HuH-7 (cell line): ENCODE measurements at regions not wholly inside any gene's neighbourhood (a gene's known extent, or its start where the extent isn't known, plus 50 kb on each side); places are given as distances from the start of the nearest gene placed in this dataset.

Source experiments
- DNase-seq: peaks from one replicate; pipeline ENCODE4 v3.0.0; 2011; ENCODE audit warnings: low spot score

- DNase-seq = no peak
Observed at GRCh38 chr1:195562074-195562473, 1046.2 kb downstream of the KCNT2 start.

GRCh38 chr1:195550071-195550862, 1058.0 kb downstream of the KCNT2 start:
- no peak for DNase-seq

GRCh38 chr1:195530961-195531360, 1077.3 kb downstream of the KCNT2 start:
- DNase-seq = no peak

- no peak for DNase-seq
Observed at GRCh38 chr1:195529881-195530280, 1078.4 kb downstream of the KCNT2 start.

- no peak for DNase-seq
Observed at GRCh38 chr1:195520757-195521156, 1087.5 kb downstream of the KCNT2 start.

- DNase-seq = no peak
Observed at GRCh38 chr1:195516036-195516435, 1092.2 kb downstream of the KCNT2 start.

GRCh38 chr1:195511501-195511900, 1096.7 kb downstream of the KCNT2 start:
- DNase-seq = no peak

- no peak for DNase-seq
Observed at GRCh38 chr1:195501118-195501517, 1107.1 kb downstream of the KCNT2 start.

GRCh38 chr1:195495720-195496635, 1112.3 kb downstream of the KCNT2 start:
- no peak for DNase-seq

- no peak for DNase-seq
Observed at GRCh38 chr1:195482137-195482536, 1126.1 kb downstream of the KCNT2 start.

- no peak for DNase-seq
Observed at GRCh38 chr1:195481293-195481692, 1126.9 kb downstream of the KCNT2 start.

GRCh38 chr1:195475568-195475967, 1132.7 kb downstream of the KCNT2 start:
- DNase-seq = no peak

- no peak for DNase-seq
Observed at GRCh38 chr1:195472291-195472690, 1135.9 kb downstream of the KCNT2 start.

- DNase-seq = no peak
Observed at GRCh38 chr1:195466639-195467038, 1141.6 kb downstream of the KCNT2 start.

- no peak for DNase-seq
Observed at GRCh38 chr1:195462646-195463045, 1145.6 kb downstream of the KCNT2 start.

- DNase-seq = no peak
Observed at GRCh38 chr1:195462152-195462551, 1146.1 kb downstream of the KCNT2 start.

GRCh38 chr1:195458365-195458764, 1149.9 kb downstream of the KCNT2 start:
- no peak for DNase-seq

- no peak for DNase-seq
Observed at GRCh38 chr1:195450794-195451193, 1157.4 kb downstream of the KCNT2 start.

GRCh38 chr1:195439661-195440060, 1168.6 kb downstream of the KCNT2 start:
- DNase-seq = no peak

GRCh38 chr1:195434566-195435203, 1173.6 kb downstream of the KCNT2 start:
- no peak for DNase-seq

GRCh38 chr1:195430826-195431225, 1177.4 kb downstream of the KCNT2 start:
- no peak for DNase-seq

GRCh38 chr1:195428927-195429326, 1179.3 kb downstream of the KCNT2 start:
- DNase-seq = no peak

GRCh38 chr1:195415584-195415983, 1192.7 kb downstream of the KCNT2 start:
- DNase-seq = no peak
